ENCODE measurements at regions not wholly inside any gene's neighbourhood (a gene's known extent, or its start where the extent isn't known, plus 50 kb on each side); places are given as distances from the start of the nearest gene placed in this dataset.

GRCh38 chr6:81144346-81144745 lies 608.1 kb downstream of the TENT5A start:
- H3K27me3 ChIP-seq, result no peaks in the 10 kb centered on the region
- TF ChIP-seq POLR2AphosphoS5 (IDR thresholded peaks at IDR 0.05) (no peak), POLR2A (IDR thresholded peaks at IDR 0.05; ENCODE audit: low read depth) (no peak), CTCF (IDR thresholded peaks at IDR 0.05) (no peak), EP300 (IDR thresholded peaks at IDR 0.05) (no peak)
- no peaks in the 10 kb centered on the region for H3K4me1 ChIP-seq
- DNase-seq (ENCODE audit: extremely low spot score), result no peak
- no peak overlapping the region for H3K4me3 ChIP-seq
- H3K27ac ChIP-seq (replicated peaks in 1 of 4), result no peak overlapping the region
- H3K36me3 ChIP-seq, result no peaks in the 10 kb centered on the region
- H3K9me3 ChIP-seq, result peaks cover 0 to 14% (median 0%) of the 10 kb centered on the region in 4 donors
- intact Hi-C loops (cut with DNase I), result no loop called here

GRCh38 chr6:81138236-81138635 lies 614.2 kb downstream of the TENT5A start:
- no peaks in the 10 kb centered on the region for H3K4me1 ChIP-seq
- DNase-seq (ENCODE audit: extremely low spot score), result no peak
- no peaks in the 10 kb centered on the region for H3K36me3 ChIP-seq
- WGBS, result 93% methylated on average over 2 of the region's 5 CpGs
- intact Hi-C loops (cut with DNase I), result no loop called here
- TF ChIP-seq POLR2A (IDR thresholded peaks at IDR 0.05; ENCODE audit: low read depth), result no peak
- no peak for TF ChIP-seq POLR2AphosphoS5 (IDR thresholded peaks at IDR 0.05)
- TF ChIP-seq EP300 (IDR thresholded peaks at IDR 0.05), result no peak
- TF ChIP-seq CTCF (IDR thresholded peaks at IDR 0.05), result no peak
- H3K4me3 ChIP-seq, result no peak overlapping the region
- H3K27ac ChIP-seq (replicated peaks in 1 of 4), result no peak overlapping the region
- peaks cover 0 to 20% (median 0%) of the 10 kb centered on the region in 4 donors for H3K9me3 ChIP-seq
- no peaks in the 10 kb centered on the region for H3K27me3 ChIP-seq

GRCh38 chr6:81130969-81131368 lies 621.5 kb downstream of the TENT5A start:
- TF ChIP-seq CTCF (IDR thresholded peaks at IDR 0.05), result no peak
- TF ChIP-seq POLR2AphosphoS5 (IDR thresholded peaks at IDR 0.05), result no peak
- TF ChIP-seq EP300 (IDR thresholded peaks at IDR 0.05), result no peak
- TF ChIP-seq POLR2A (IDR thresholded peaks at IDR 0.05; ENCODE audit: low read depth), result no peak
- Histone ChIP-seq H3K27me3 (no peaks in the 10 kb centered on the region), H3K4me3 (no peak overlapping the region), H3K27ac (replicated peaks in 1 of 4) (no peak overlapping the region), H3K4me1 (no peaks in the 10 kb centered on the region), H3K36me3 (no peaks in the 10 kb centered on the region), H3K9me3 (peaks cover 0 to 6% (median 0%) of the 10 kb centered on the region in 4 donors)
- no peak for DNase-seq (ENCODE audit: extremely low spot score)
- intact Hi-C loops (cut with DNase I), result no loop called here
- WGBS, result 69% methylated on average over 1 of the region's 1 CpG

GRCh38 chr6:81130061-81130460 lies 622.4 kb downstream of the TENT5A start:
- H3K4me1 ChIP-seq, result no peaks in the 10 kb centered on the region
- peaks cover 0 to under 1% (median 0%) of the 10 kb centered on the region in 4 donors for H3K9me3 ChIP-seq
- TF ChIP-seq POLR2A (IDR thresholded peaks at IDR 0.05; ENCODE audit: low read depth), result no peak
- no peak for TF ChIP-seq EP300 (IDR thresholded peaks at IDR 0.05)
- no peak for TF ChIP-seq POLR2AphosphoS5 (IDR thresholded peaks at IDR 0.05)
- TF ChIP-seq CTCF (IDR thresholded peaks at IDR 0.05), result no peak
- intact Hi-C loops (cut with DNase I), result no loop called here
- no peak overlapping the region for H3K27ac ChIP-seq (replicated peaks in 1 of 4)
- no peak for DNase-seq (ENCODE audit: extremely low spot score)
- no peak overlapping the region for H3K4me3 ChIP-seq
- no peaks in the 10 kb centered on the region for H3K27me3 ChIP-seq
- no peaks in the 10 kb centered on the region for H3K36me3 ChIP-seq
- 63% methylated on average over 2 of the region's 2 CpGs for WGBS

- no peak for DNase-seq (ENCODE audit: extremely low spot score)
- Histone ChIP-seq H3K36me3 (no peaks in the 10 kb centered on the region), H3K27ac (replicated peaks in 1 of 4) (no peak overlapping the region), H3K4me3 (no peak overlapping the region), H3K27me3 (no peaks in the 10 kb centered on the region), H3K4me1 (no peaks in the 10 kb centered on the region), H3K9me3 (no peaks in the 10 kb centered on the region)
- 85% methylated on average over 1 of the region's 1 CpG for WGBS
- no peak for TF ChIP-seq CTCF (IDR thresholded peaks at IDR 0.05)
- TF ChIP-seq EP300 (IDR thresholded peaks at IDR 0.05), result no peak
- no peak for TF ChIP-seq POLR2AphosphoS5 (IDR thresholded peaks at IDR 0.05)
- TF ChIP-seq POLR2A (IDR thresholded peaks at IDR 0.05; ENCODE audit: low read depth), result no peak
- intact Hi-C loops (cut with DNase I), result no loop called here
Measured at GRCh38 chr6:81128671-81129070, 623.8 kb downstream of the TENT5A start.

Data from esophagus muscularis mucosa (tissue), 4 donors.